ENCODE measurements at regions not wholly inside any gene's neighbourhood (a gene's known extent, or its start where the extent isn't known, plus 50 kb on each side); places are given as distances from the start of the nearest gene placed in this dataset.

GRCh38 chr3:148147903-148148302 is 549.8 kb upstream of the AGTR1 start:
- no peak overlapping the region for H3K4me3 ChIP-seq (ENCODE audit: low read length)
- no peak for TF ChIP-seq CTCF (conservative IDR thresholded peaks at IDR 0.05; ENCODE audit: low read depth, low read length)
- DNase-seq (ENCODE audit: low read depth): no peak

GRCh38 chr3:148149556-148149955 is 548.1 kb upstream of the AGTR1 start:
- H3K4me3 ChIP-seq (ENCODE audit: low read length): no peak overlapping the region
- no peak for TF ChIP-seq CTCF (conservative IDR thresholded peaks at IDR 0.05; ENCODE audit: low read depth, low read length)
- DNase-seq (ENCODE audit: low read depth): no peak

- TF ChIP-seq CTCF (conservative IDR thresholded peaks at IDR 0.05; ENCODE audit: low read depth, low read length): no peak
- H3K4me3 ChIP-seq (ENCODE audit: low read length): no peak overlapping the region
- no peak for DNase-seq (ENCODE audit: low read depth)
Observed at GRCh38 chr3:148150141-148150540, 547.6 kb upstream of the AGTR1 start.

- TF ChIP-seq CTCF (conservative IDR thresholded peaks at IDR 0.05; ENCODE audit: low read depth, low read length): no peak
- no peak overlapping the region for H3K4me3 ChIP-seq (ENCODE audit: low read length)
- peak; percentile 80 for DNase-seq (ENCODE audit: low read depth)
Observed at GRCh38 chr3:148158210-148158609, 539.5 kb upstream of the AGTR1 start.

- no peak for DNase-seq (ENCODE audit: low read depth)
- TF ChIP-seq CTCF (conservative IDR thresholded peaks at IDR 0.05; ENCODE audit: low read depth, low read length): no peak
- H3K4me3 ChIP-seq (ENCODE audit: low read length): no peak overlapping the region
Observed at GRCh38 chr3:148162132-148162531, 535.6 kb upstream of the AGTR1 start.

- no peak for DNase-seq (ENCODE audit: low read depth)
- no peak overlapping the region for H3K4me3 ChIP-seq (ENCODE audit: low read length)
- TF ChIP-seq CTCF (conservative IDR thresholded peaks at IDR 0.05; ENCODE audit: low read depth, low read length): no peak
Observed at GRCh38 chr3:148168347-148168746, 529.4 kb upstream of the AGTR1 start.

- DNase-seq (ENCODE audit: low read depth): no peak
- H3K4me3 ChIP-seq (ENCODE audit: low read length): no peak overlapping the region
- TF ChIP-seq CTCF (conservative IDR thresholded peaks at IDR 0.05; ENCODE audit: low read depth, low read length): no peak
Observed at GRCh38 chr3:148173851-148174250, 523.9 kb upstream of the AGTR1 start.
